ENCODE measurements at regions not wholly inside any gene's neighbourhood (a gene's known extent, or its start where the extent isn't known, plus 50 kb on each side); places are given as distances from the start of the nearest gene placed in this dataset.

DNA sequence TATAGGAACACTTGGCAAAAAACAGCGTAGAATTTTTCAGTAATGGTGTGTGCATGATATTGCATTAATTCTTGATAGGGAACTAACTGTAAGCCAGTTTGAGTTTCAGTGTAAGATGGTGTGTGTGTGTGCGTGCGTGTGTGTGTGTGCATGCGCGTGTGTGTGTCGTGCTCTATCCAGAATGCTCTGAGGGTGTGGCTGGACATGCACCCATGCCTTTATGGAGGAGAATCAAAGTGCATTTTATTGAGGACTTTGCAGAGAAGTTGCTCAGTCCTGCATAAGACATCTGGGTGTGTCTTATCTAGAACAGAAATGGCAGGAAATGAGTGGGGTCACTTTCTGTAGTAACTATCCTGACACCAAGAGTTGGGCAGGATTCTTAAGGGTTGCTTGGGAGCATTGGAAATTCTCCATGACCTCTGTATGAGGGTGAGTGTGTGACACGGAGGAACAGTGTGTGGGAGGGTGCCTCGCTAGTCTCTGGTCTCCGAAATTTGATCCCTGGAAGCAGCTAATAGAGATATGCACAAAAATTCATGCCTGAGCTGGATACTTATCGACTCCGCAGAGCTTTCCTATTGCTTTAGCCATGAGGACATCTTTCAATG is 252.2 kb downstream of the TSHZ3 start:
- no peak for TF ChIP-seq POLR2A (IDR thresholded peaks at IDR 0.05; ENCODE audit: low read depth, low read length)
- TF ChIP-seq POLR2AphosphoS5 (IDR thresholded peaks at IDR 0.05; ENCODE audit: low read depth, low read length): no peak
- no peak for TF ChIP-seq SPI1 (IDR thresholded peaks at IDR 0.05; ENCODE audit: low read depth, low read length)
- TF ChIP-seq TAF1 (IDR thresholded peaks at IDR 0.05; ENCODE audit: low read depth, low read length): no peak
- TF ChIP-seq POU2F2 (IDR thresholded peaks at IDR 0.05; ENCODE audit: low read depth, low read length): no peak
- no peak for TF ChIP-seq PAX5 (IDR thresholded peaks at IDR 0.05; ENCODE audit: insufficient read depth, low read length, severe bottlenecking)
